ENCODE measurements at regions not wholly inside any gene's neighbourhood (a gene's known extent, or its start where the extent isn't known, plus 50 kb on each side); places are given as distances from the start of the nearest gene placed in this dataset.

DNA sequence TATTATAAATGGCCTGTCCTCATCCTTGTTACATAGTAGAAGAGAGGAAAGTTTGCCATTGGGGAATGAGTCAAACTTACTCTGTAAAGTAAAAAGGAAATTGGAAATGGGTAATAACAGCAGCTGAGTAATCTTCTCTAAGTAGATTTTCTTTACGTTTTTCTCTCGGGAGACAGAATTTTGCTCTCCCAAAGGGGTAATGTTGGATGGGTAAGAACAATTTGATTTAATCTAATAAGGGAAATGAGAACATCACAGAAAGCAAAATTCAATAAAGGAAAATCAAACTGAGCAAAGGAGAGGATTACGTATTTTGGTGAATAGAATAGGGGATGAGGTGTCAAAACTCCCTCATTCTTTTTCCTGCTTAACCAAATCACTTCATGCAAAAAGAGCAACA is 283.1 kb upstream of the FOXG1 start:
- Histone ChIP-seq H3K4me1 (ENCODE audit: control insufficient read depth, insufficient read depth, low read length) (no peaks in the 10 kb centered on the region), H3K9me3 (ENCODE audit: control insufficient read depth, insufficient read depth, low read depth, low read length) (no peaks in the 10 kb centered on the region), H3K4me3 (ENCODE audit: low read depth, low read length) (no peak overlapping the region), H3K27ac (ENCODE audit: extremely low read depth, low read depth, low read length) (no peak overlapping the region), H3K36me3 (ENCODE audit: control insufficient read depth in 2 of 2, insufficient read depth in 1 of 2, low read length in 2 of 2) (no peaks in the 10 kb centered on the region)
- POLR2A ChIA-PET: no interaction called here
- CTCF ChIA-PET: no interaction called here
- TF ChIP-seq YY1 (tag by site-specific recombination; IDR thresholded peaks at IDR 0.05): no peak
- no peak for TF ChIP-seq ZNF571 (tag by site-specific recombination; IDR thresholded peaks at IDR 0.05)
- TF ChIP-seq, protein P1, sequence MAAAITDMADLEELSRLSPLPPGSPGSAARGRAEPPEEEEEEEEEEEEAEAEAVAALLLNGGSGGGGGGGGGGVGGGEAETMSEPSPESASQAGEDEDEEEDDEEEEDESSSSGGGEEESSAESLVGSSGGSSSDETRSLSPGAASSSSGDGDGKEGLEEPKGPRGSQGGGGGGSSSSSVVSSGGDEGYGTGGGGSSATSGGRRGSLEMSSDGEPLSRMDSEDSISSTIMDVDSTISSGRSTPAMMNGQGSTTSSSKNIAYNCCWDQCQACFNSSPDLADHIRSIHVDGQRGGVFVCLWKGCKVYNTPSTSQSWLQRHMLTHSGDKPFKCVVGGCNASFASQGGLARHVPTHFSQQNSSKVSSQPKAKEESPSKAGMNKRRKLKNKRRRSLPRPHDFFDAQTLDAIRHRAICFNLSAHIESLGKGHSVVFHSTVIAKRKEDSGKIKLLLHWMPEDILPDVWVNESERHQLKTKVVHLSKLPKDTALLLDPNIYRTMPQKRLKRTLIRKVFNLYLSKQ (tag by site-specific recombination; IDR thresholded peaks at IDR 0.05; ENCODE audit: borderline replicate concordance): no peak
- TF ChIP-seq, protein P2, sequence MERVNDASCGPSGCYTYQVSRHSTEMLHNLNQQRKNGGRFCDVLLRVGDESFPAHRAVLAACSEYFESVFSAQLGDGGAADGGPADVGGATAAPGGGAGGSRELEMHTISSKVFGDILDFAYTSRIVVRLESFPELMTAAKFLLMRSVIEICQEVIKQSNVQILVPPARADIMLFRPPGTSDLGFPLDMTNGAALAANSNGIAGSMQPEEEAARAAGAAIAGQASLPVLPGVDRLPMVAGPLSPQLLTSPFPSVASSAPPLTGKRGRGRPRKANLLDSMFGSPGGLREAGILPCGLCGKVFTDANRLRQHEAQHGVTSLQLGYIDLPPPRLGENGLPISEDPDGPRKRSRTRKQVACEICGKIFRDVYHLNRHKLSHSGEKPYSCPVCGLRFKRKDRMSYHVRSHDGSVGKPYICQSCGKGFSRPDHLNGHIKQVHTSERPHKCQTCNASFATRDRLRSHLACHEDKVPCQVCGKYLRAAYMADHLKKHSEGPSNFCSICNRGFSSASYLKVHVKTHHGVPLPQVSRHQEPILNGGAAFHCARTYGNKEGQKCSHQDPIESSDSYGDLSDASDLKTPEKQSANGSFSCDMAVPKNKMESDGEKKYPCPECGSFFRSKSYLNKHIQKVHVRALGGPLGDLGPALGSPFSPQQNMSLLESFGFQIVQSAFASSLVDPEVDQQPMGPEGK (tag by site-specific recombination; IDR thresholded peaks at IDR 0.05): no peak

DNA sequence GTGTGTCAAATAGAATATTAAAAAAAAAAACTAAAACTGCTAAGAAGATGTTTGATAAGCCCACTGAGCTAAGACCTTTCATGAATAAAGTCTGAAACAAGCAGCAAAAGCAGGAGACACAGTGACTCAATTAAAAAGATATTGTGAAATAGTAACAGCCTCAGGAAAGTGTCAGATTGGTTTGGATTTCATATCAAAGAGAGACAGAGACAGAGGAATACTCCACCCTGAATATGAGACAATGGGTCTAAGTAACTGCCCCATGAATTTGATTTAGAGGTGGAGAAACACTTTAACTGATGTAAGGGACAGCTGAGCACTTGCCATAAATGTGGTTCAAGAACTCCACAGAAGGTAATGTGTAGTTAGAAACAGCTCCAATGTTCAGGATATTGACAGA is 277.9 kb upstream of the FOXG1 start:
- ChIA-PET CTCF (interaction anchor here (0.6 to 0.9 kb wide), 3 partner anchors 81 to 872 kb away, joined by 3 to 4 read pairs (median 3); no protein-coding TSS in a partner anchor), POLR2A (no interaction called here)
- H3K9me3 ChIP-seq (ENCODE audit: control insufficient read depth, insufficient read depth, low read depth, low read length): no peaks in the 10 kb centered on the region
- no peaks in the 10 kb centered on the region for H3K36me3 ChIP-seq (ENCODE audit: control insufficient read depth in 2 of 2, insufficient read depth in 1 of 2, low read length in 2 of 2)
- no peak overlapping the region for H3K4me3 ChIP-seq (ENCODE audit: low read depth, low read length)
- TF ChIP-seq ZNF394 (tag by site-specific recombination; IDR thresholded peaks at IDR 0.05; ENCODE audit: borderline replicate concordance): no peak
- TF ChIP-seq, protein P3, sequence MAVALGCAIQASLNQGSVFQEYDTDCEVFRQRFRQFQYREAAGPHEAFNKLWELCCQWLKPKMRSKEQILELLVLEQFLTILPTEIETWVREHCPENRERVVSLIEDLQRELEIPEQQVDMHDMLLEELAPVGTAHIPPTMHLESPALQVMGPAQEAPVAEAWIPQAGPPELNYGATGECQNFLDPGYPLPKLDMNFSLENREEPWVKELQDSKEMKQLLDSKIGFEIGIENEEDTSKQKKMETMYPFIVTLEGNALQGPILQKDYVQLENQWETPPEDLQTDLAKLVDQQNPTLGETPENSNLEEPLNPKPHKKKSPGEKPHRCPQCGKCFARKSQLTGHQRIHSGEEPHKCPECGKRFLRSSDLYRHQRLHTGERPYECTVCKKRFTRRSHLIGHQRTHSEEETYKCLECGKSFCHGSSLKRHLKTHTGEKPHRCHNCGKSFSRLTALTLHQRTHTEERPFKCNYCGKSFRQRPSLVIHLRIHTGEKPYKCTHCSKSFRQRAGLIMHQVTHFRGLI (tag by site-specific recombination; IDR thresholded peaks at IDR 0.05): no peak
- TF ChIP-seq, protein P4, sequence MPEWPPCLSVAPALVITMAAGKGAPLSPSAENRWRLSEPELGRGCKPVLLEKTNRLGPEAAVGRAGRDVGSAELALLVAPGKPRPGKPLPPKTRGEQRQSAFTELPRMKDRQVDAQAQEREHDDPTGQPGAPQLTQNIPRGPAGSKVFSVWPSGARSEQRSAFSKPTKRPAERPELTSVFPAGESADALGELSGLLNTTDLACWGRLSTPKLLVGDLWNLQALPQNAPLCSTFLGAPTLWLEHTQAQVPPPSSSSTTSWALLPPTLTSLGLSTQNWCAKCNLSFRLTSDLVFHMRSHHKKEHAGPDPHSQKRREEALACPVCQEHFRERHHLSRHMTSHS (tag by site-specific recombination; IDR thresholded peaks at IDR 0.05): no peak
- TF ChIP-seq ZNF248 (tag by site-specific recombination; IDR thresholded peaks at IDR 0.05): no peak
- TF ChIP-seq ZNF24 (tag by site-specific recombination; IDR thresholded peaks at IDR 0.05): no peak
- no peak for TF ChIP-seq ZSCAN23 (tag by site-specific recombination; IDR thresholded peaks at IDR 0.05)
- TF ChIP-seq ZNF211 (tag by site-specific recombination; IDR thresholded peaks at IDR 0.05; ENCODE audit: low read depth): no peak
- TF ChIP-seq KLF9 (tag by site-specific recombination; IDR thresholded peaks at IDR 0.05; ENCODE audit: low read depth): no peak
- TF ChIP-seq ZNF23 (tag by site-specific recombination; IDR thresholded peaks at IDR 0.05; ENCODE audit: borderline replicate concordance): no peak
- TF ChIP-seq ZNF132 (tag by site-specific recombination; IDR thresholded peaks at IDR 0.05; ENCODE audit: borderline replicate concordance): no peak
- TF ChIP-seq KLF10 (tag by site-specific recombination; IDR thresholded peaks at IDR 0.05): no peak
- no peak overlapping the region for H3K27ac ChIP-seq (ENCODE audit: extremely low read depth, low read depth, low read length)
- H3K4me1 ChIP-seq (ENCODE audit: control insufficient read depth, insufficient read depth, low read length): no peaks in the 10 kb centered on the region

DNA sequence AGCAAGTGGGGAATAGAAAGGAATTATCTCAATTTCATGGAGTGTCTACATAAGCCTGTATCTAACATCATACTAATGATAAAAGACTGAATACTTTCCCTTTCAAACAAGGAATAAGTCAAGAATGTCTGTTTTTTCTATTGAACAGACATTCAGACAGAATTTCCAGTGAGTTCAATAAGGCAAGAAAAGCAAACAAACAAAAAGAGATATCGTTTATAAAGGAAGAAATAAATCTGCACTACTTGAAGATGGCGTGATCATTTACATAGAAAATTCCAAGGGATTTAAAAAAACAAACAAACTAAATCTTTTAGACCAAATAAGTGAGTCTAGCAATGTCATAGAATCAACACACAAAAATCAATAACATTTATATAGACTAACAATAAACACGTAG is 273.1 kb upstream of the FOXG1 start:
- Histone ChIP-seq H3K4me3 (ENCODE audit: low read depth, low read length) (no peak overlapping the region), H3K4me1 (ENCODE audit: control insufficient read depth, insufficient read depth, low read length) (no peaks in the 10 kb centered on the region)
- TF ChIP-seq ZFP41 (tag by site-specific recombination; IDR thresholded peaks at IDR 0.05; ENCODE audit: borderline replicate concordance) (no peak), ZNF830 (tag by site-specific recombination; IDR thresholded peaks at IDR 0.05; ENCODE audit: low read depth) (no peak), ZNF624 (tag by site-specific recombination; IDR thresholded peaks at IDR 0.05) (no peak), TRIM28 (IDR thresholded peaks at IDR 0.05; ENCODE audit: borderline replicate concordance, low read length) (no peak)
- TF ChIP-seq, protein P5, sequence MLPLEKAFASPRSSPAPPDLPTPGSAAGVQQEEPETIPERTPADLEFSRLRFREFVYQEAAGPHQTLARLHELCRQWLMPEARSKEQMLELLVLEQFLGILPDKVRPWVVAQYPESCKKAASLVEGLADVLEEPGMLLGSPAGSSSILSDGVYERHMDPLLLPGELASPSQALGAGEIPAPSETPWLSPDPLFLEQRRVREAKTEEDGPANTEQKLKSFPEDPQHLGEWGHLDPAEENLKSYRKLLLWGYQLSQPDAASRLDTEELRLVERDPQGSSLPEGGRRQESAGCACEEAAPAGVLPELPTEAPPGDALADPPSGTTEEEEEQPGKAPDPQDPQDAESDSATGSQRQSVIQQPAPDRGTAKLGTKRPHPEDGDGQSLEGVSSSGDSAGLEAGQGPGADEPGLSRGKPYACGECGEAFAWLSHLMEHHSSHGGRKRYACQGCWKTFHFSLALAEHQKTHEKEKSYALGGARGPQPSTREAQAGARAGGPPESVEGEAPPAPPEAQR (tag by site-specific recombination; IDR thresholded peaks at IDR 0.05): no peak
- TF ChIP-seq, protein P6, sequence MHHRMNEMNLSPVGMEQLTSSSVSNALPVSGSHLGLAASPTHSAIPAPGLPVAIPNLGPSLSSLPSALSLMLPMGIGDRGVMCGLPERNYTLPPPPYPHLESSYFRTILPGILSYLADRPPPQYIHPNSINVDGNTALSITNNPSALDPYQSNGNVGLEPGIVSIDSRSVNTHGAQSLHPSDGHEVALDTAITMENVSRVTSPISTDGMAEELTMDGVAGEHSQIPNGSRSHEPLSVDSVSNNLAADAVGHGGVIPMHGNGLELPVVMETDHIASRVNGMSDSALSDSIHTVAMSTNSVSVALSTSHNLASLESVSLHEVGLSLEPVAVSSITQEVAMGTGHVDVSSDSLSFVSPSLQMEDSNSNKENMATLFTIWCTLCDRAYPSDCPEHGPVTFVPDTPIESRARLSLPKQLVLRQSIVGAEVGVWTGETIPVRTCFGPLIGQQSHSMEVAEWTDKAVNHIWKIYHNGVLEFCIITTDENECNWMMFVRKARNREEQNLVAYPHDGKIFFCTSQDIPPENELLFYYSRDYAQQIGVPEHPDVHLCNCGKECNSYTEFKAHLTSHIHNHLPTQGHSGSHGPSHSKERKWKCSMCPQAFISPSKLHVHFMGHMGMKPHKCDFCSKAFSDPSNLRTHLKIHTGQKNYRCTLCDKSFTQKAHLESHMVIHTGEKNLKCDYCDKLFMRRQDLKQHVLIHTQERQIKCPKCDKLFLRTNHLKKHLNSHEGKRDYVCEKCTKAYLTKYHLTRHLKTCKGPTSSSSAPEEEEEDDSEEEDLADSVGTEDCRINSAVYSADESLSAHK (tag by site-specific recombination; IDR thresholded peaks at IDR 0.05): no peak

More for the DNA sequence above, 273.1 kb upstream of the FOXG1 start:
- no peaks in the 10 kb centered on the region for H3K9me3 ChIP-seq (ENCODE audit: control insufficient read depth, insufficient read depth, low read depth, low read length)
- H3K27ac ChIP-seq (ENCODE audit: extremely low read depth, low read depth, low read length): no peak overlapping the region
- ChIA-PET CTCF (no interaction called here), POLR2A (no interaction called here)
- no peaks in the 10 kb centered on the region for H3K36me3 ChIP-seq (ENCODE audit: control insufficient read depth in 2 of 2, insufficient read depth in 1 of 2, low read length in 2 of 2)

Measured in HEK293 (cell line).